H9 (cell line): ENCODE measurements at regions not wholly inside any gene's neighbourhood (a gene's known extent, or its start where the extent isn't known, plus 50 kb on each side); places are given as distances from the start of the nearest gene placed in this dataset.

Experiments
- DNase-seq: peaks from one replicate; pipeline ENCODE4 v3.0.0-alpha.2; 2017
- H2AFZ ChIP-seq: one replicate; pipeline ENCODE4 v1.6.1; 2013; ENCODE audit warnings: mild to moderate bottlenecking, low read length, control low read depth, moderate library complexity
- H2AK5ac ChIP-seq: 2 replicates; pipeline ENCODE4 v1.6.1; 2013; ENCODE audit warnings: low read length, control low read depth, mixed read lengths; ENCODE audit not compliant: insufficient read length
- H2BK120ac ChIP-seq: one replicate; pipeline ENCODE4 v1.6.1; 2013; ENCODE audit warnings: low read depth, mild to moderate bottlenecking, low read length, control low read depth, inconsistent platforms; ENCODE audit not compliant: poor library complexity, severe bottlenecking
- H2BK12ac ChIP-seq: 2 replicates; pipeline ENCODE4 v1.6.1; 2013; ENCODE audit warnings: low read length, control low read depth, mixed read lengths, low read depth; ENCODE audit not compliant: insufficient read length
- H2BK15ac ChIP-seq: 2 replicates; pipeline ENCODE4 v1.6.1; 2013; ENCODE audit warnings: low read depth, low read length, control low read depth
- H2BK20ac ChIP-seq: one replicate; pipeline ENCODE4 v1.6.1; 2013; ENCODE audit warnings: low read depth, mild to moderate bottlenecking, low read length, control low read depth, inconsistent platforms; ENCODE audit not compliant: poor library complexity, severe bottlenecking
- H2BK5ac ChIP-seq: 2 replicates; pipeline ENCODE4 v1.6.1; 2013; ENCODE audit warnings: low read length, control low read depth, mixed read lengths; ENCODE audit not compliant: insufficient read length
- H3K14ac ChIP-seq: 2 replicates; pipeline ENCODE4 v1.6.1; 2013; ENCODE audit warnings: low read length, control low read depth; ENCODE audit not compliant: insufficient read depth
- H3K18ac ChIP-seq: 2 replicates; pipeline ENCODE4 v1.6.1; 2013; ENCODE audit warnings: low read depth, mild to moderate bottlenecking, mixed read lengths, low read length, control low read depth; ENCODE audit not compliant: insufficient read length
- H3K23ac ChIP-seq: 2 replicates; pipeline ENCODE4 v1.6.1; 2013; ENCODE audit warnings: low read length, control low read depth, mixed read lengths, low read depth; ENCODE audit not compliant: insufficient read length
- H3K23me2 ChIP-seq: 2 replicates; pipeline ENCODE4 v1.6.1; 2013; ENCODE audit warnings: low read depth, mild to moderate bottlenecking, mixed read lengths, low read length, control low read depth; ENCODE audit not compliant: insufficient read length, poor library complexity, severe bottlenecking
- H3K27ac ChIP-seq: 2 replicates; pipeline ENCODE4 v1.5.1; 2013; ENCODE audit warnings: low read length, control low read depth, mixed read lengths, low read depth; ENCODE audit not compliant: insufficient read length
- H3K27me3 ChIP-seq: 2 replicates; pipeline ENCODE4 v1.6.1; 2013; ENCODE audit warnings: low read length, control low read depth, inconsistent platforms; ENCODE audit not compliant: insufficient read depth
- H3K4ac ChIP-seq: 2 replicates; pipeline ENCODE4 v1.6.1; 2013; ENCODE audit warnings: low read depth, mild to moderate bottlenecking, control low read depth, inconsistent platforms, low read length, moderate library complexity
- H3K4me1 ChIP-seq: 2 replicates; pipeline ENCODE4 v1.6.1; 2013; ENCODE audit warnings: low read length, control low read depth, inconsistent platforms; ENCODE audit not compliant: insufficient read depth
- H3K4me2 ChIP-seq: 2 replicates; pipeline ENCODE4 v1.6.1; 2013; ENCODE audit warnings: low read length, control low read depth, mixed read lengths; ENCODE audit not compliant: insufficient read length, insufficient read depth
- H3K56ac ChIP-seq: 2 replicates; pipeline ENCODE4 v1.6.1; 2013; ENCODE audit warnings: low read depth, mild to moderate bottlenecking, mixed read lengths, low read length, control low read depth; ENCODE audit not compliant: insufficient read length
- H3K79me1 ChIP-seq: 2 replicates; pipeline ENCODE4 v1.6.1; 2013; ENCODE audit warnings: low read depth, mild to moderate bottlenecking, moderate library complexity, low read length, control low read depth, inconsistent platforms; ENCODE audit not compliant: insufficient read depth, poor library complexity, severe bottlenecking
- H3K79me2 ChIP-seq: 2 replicates; pipeline ENCODE4 v1.6.1; 2013; ENCODE audit warnings: low read length, control low read depth, inconsistent platforms; ENCODE audit not compliant: insufficient read depth
- H3K9ac ChIP-seq: 2 replicates; pipeline ENCODE4 v1.6.1; 2013; ENCODE audit warnings: low read length, control low read depth, mixed read lengths; ENCODE audit not compliant: insufficient read length; ENCODE audit errors: extremely low read depth
- H3K9me3 ChIP-seq: one replicate; pipeline ENCODE4 v1.6.1; 2013; ENCODE audit warnings: low read depth, low read length, inconsistent platforms; ENCODE audit not compliant: control insufficient read depth
- H3T11ph ChIP-seq: one replicate; pipeline ENCODE4 v1.6.1; 2013; ENCODE audit warnings: mild to moderate bottlenecking, low read length, control low read depth, inconsistent platforms
- H4K20me1 ChIP-seq: one replicate; pipeline ENCODE4 v1.6.1; 2013; ENCODE audit not compliant: control insufficient read depth, insufficient read length, insufficient read depth
- H4K5ac ChIP-seq: 2 replicates; pipeline ENCODE4 v1.6.1; 2013; ENCODE audit warnings: low read depth, mild to moderate bottlenecking, mixed read lengths, low read length, control low read depth; ENCODE audit not compliant: insufficient read length
- H4K8ac ChIP-seq: replicated peaks from 2 replicates; pipeline ENCODE4 v1.6.1; 2013; ENCODE audit warnings: low read length, control low read depth, mixed read lengths, low read depth; ENCODE audit not compliant: insufficient read length
- H4K91ac ChIP-seq: 2 replicates; pipeline ENCODE4 v1.6.1; 2013; ENCODE audit warnings: low read depth, mild to moderate bottlenecking, moderate library complexity, mixed read lengths, low read length, control low read depth; ENCODE audit not compliant: insufficient read length
- H3K27ac Mint-ChIP-seq, 3 experiments: 2 replicates in 2 of 3; 3 replicates in 1 of 3; pipeline ENCODE4 v1.8.0; 2020 to 2021; ENCODE audit warnings: mixed read lengths in 3 of 3, mild to moderate bottlenecking in 1 of 3, moderate library complexity in 1 of 3
- H3K27me3 Mint-ChIP-seq: 2 replicates; pipeline ENCODE4 v1.8.0; 2021; ENCODE audit warnings: low read depth, mild to moderate bottlenecking, moderate library complexity, mixed read lengths
- H3K36me3 Mint-ChIP-seq, 3 experiments: 2 replicates in 2 of 3; 3 replicates in 1 of 3; pipeline ENCODE4 v1.8.0; 2020 to 2021; ENCODE audit warnings: low read depth in 3 of 3, mixed read lengths in 3 of 3; ENCODE audit not compliant: insufficient read depth in 1 of 3
- H3K4me1 Mint-ChIP-seq, 2 experiments: 2 replicates each; pipeline ENCODE4 v1.8.0; 2020; ENCODE audit warnings: mixed read lengths in 2 of 2
- H3K4me3 Mint-ChIP-seq, 2 experiments: 2 replicates in 1 of 2; 3 replicates in 1 of 2; pipeline ENCODE4 v1.8.0; 2020 to 2021; ENCODE audit warnings: mild to moderate bottlenecking in 2 of 2, mixed read lengths in 2 of 2, moderate library complexity in 1 of 2
- H3K9me3 Mint-ChIP-seq, 2 experiments: 2 replicates in 1 of 2; 3 replicates in 1 of 2; pipeline ENCODE4 v1.8.0; 2020; ENCODE audit warnings: mild to moderate bottlenecking in 2 of 2, mixed read lengths in 2 of 2, moderate library complexity in 1 of 2
- WGBS: extraction: QIAGEN DNeasy Blood & Tissue Kit; methylation state at CpG from one replicate; pipeline ENCODE4 v1.1.7; 2013; ENCODE audit warnings: missing lambda C conversion rate, low lambda C conversion rate, mixed read lengths; ENCODE audit not compliant: insufficient read length; ENCODE audit errors: extremely low coverage; 5-methylcytosine and 5-hydroxymethylcytosine counted together
- TF ChIP-seq, protein P1 (sequence below): fragments of 200-600 bp; sonication (generic); conservative IDR thresholded peaks from 3 replicates; pipeline ENCODE4 v1.8.0; 2021; ENCODE audit warnings: antibody characterized with exemption, mild to moderate bottlenecking

DNA sequence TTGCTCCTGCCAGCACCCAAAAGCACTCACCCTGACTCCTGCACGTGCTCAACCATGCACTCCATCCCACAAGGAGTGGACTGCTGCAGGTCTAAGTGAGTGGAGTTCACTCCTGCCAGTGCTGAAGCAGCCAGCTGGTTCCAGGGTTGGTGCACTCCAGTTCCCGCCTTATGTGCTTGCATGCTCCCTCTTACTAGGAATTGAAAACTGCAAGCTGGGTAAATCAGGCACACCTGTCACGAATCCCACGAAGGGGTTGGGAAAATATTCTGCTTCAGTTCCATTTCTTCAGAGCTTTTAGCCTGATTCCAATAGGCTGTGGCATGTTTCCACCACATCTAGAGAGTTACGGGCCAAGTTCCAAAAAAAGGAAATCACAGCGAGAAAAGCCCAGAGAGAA is 1365.5 kb upstream of the CHAC2 start:
- no peak for DNase-seq
- H4K20me1 ChIP-seq, result no peaks in the 10 kb centered on the region
- no peaks in the 10 kb centered on the region for H3K79me1 ChIP-seq
- H3K4ac ChIP-seq, result no peak overlapping the region
- H3K4me3 Mint-ChIP-seq, result no peak overlapping the region
- H3K4me2 ChIP-seq, result no peak overlapping the region
- H3K27me3 ChIP-seq, result no peaks in the 10 kb centered on the region
- H3K27ac Mint-ChIP-seq, result no peak overlapping the region
- H2AFZ ChIP-seq, result no peak overlapping the region
- H3K23ac ChIP-seq, result no peak overlapping the region
- H2BK15ac ChIP-seq, result no peak overlapping the region
- no peaks in the 10 kb centered on the region for H3K79me2 ChIP-seq
- no peak overlapping the region for H2BK20ac ChIP-seq
- no peak overlapping the region for H2AK5ac ChIP-seq
- H3K9ac ChIP-seq, result no peak overlapping the region
- no peaks in the 10 kb centered on the region for H3K9me3 Mint-ChIP-seq
- H4K91ac ChIP-seq, result no peak overlapping the region
- H2BK12ac ChIP-seq, result no peak overlapping the region
- no peak overlapping the region for H4K5ac ChIP-seq
- no CpG with 5 or more reads among the region's 6 CpGs for WGBS
- peaks cover 0 to 4% of the 10 kb centered on the region in 2 experiments; a peak in 2 of 4 replicates for H3K4me1 Mint-ChIP-seq
- no peak overlapping the region for H2BK120ac ChIP-seq
- TF ChIP-seq, protein P1, sequence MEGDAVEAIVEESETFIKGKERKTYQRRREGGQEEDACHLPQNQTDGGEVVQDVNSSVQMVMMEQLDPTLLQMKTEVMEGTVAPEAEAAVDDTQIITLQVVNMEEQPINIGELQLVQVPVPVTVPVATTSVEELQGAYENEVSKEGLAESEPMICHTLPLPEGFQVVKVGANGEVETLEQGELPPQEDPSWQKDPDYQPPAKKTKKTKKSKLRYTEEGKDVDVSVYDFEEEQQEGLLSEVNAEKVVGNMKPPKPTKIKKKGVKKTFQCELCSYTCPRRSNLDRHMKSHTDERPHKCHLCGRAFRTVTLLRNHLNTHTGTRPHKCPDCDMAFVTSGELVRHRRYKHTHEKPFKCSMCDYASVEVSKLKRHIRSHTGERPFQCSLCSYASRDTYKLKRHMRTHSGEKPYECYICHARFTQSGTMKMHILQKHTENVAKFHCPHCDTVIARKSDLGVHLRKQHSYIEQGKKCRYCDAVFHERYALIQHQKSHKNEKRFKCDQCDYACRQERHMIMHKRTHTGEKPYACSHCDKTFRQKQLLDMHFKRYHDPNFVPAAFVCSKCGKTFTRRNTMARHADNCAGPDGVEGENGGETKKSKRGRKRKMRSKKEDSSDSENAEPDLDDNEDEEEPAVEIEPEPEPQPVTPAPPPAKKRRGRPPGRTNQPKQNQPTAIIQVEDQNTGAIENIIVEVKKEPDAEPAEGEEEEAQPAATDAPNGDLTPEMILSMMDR, result no peak
- no peak overlapping the region for H3K14ac ChIP-seq
- H4K8ac ChIP-seq, result no peak overlapping the region
- H3K23me2 ChIP-seq, result no peaks in the 10 kb centered on the region
- no peak overlapping the region for H3T11ph ChIP-seq
- no peak overlapping the region for H3K18ac ChIP-seq
- no peaks in the 10 kb centered on the region for H3K27me3 Mint-ChIP-seq
- H3K4me1 ChIP-seq, result no peaks in the 10 kb centered on the region
- no peak overlapping the region for H2BK5ac ChIP-seq
- no peak overlapping the region for H3K27ac ChIP-seq
- no peaks in the 10 kb centered on the region for H3K9me3 ChIP-seq
- H3K56ac ChIP-seq, result no peak overlapping the region
- no peaks in the 10 kb centered on the region for H3K36me3 Mint-ChIP-seq
